Kidney (tissue), 13 donors: ENCODE measurements at regions not wholly inside any gene's neighbourhood (a gene's known extent, or its start where the extent isn't known, plus 50 kb on each side); places are given as distances from the start of the nearest gene placed in this dataset.

Source experiments
- DNase-seq, 5 donors: peaks; one replicate each; pipeline ENCODE4 v3.0.0-alpha.2; 2013 to 2020
- FAIRE-seq: peaks from 2 replicates; lab custom pipeline; 2012; peaks lifted over from hg19 to GRCh38; lab: Jason Lieb, UNC
- H3K27ac ChIP-seq, 2 donors: one replicate each; pipeline ENCODE4 v1.7.0; 2013; ENCODE audit warnings: low read depth in 2 of 2, low read length in 2 of 2, inconsistent platforms in 1 of 2
- H3K27me3 ChIP-seq: one replicate; pipeline ENCODE4 v1.7.1; 2013; ENCODE audit warnings: low read length, inconsistent platforms; ENCODE audit not compliant: control insufficient read depth, insufficient read depth
- H3K36me3 ChIP-seq, 3 donors: one replicate each; pipeline versions ENCODE4 v1.7.0 to v1.7.1; 2013; ENCODE audit warnings: low read length in 3 of 3, control low read depth in 1 of 3, inconsistent platforms in 1 of 3; ENCODE audit not compliant: insufficient read depth in 3 of 3, control insufficient read depth in 2 of 3
- H3K4me1 ChIP-seq, 3 donors: one replicate each; pipeline versions ENCODE4 v1.7.0 to v1.7.1; 2013; ENCODE audit warnings: low read length in 3 of 3, inconsistent platforms in 1 of 3, low read depth in 1 of 3; ENCODE audit not compliant: control insufficient read depth in 2 of 3, insufficient read depth in 2 of 3
- H3K4me3 ChIP-seq, 3 donors: one replicate each; pipeline versions ENCODE4 v1.7.0 to v1.8.1; 2013; ENCODE audit warnings: low read length in 3 of 3, control low read depth in 1 of 3, inconsistent platforms in 1 of 3
- H3K9ac ChIP-seq, 3 donors: one replicate each; pipeline versions ENCODE4 v1.7.0 to v1.7.1; 2013; ENCODE audit warnings: low read length in 3 of 3, control low read depth in 1 of 3, inconsistent platforms in 1 of 3
- H3K9me3 ChIP-seq, 3 donors: one replicate each; pipeline versions ENCODE4 v1.7.0 to v1.7.1; 2013; ENCODE audit warnings: low read length in 3 of 3, control low read depth in 1 of 3, inconsistent platforms in 1 of 3; ENCODE audit not compliant: control insufficient read depth in 2 of 3, insufficient read depth in 1 of 3
- intact Hi-C: fragments of 100-400 bp; cut with DNase I; formaldehyde crosslinking; loops from one replicate; pipeline ENCODE4 v1.11.1; 2022
- TF ChIP-seq, protein P1 (sequence below): IDR thresholded peaks from 3 replicates; pipeline ENCODE4 v1.5.1; 2012; ENCODE audit warnings: mild to moderate bottlenecking, moderate library complexity, borderline replicate concordance; ENCODE audit not compliant: insufficient read depth; ENCODE audit errors: extremely low read depth
- donor health status: control.
- donor health status: control.
- donor health status: control.
- donor health status: control.
- donor health status: control.
- donor health status: DM: yes; HTN: yes; CAD: no.
- donor health status: Normal renal cell carcinoma (clear cell type).

DNA sequence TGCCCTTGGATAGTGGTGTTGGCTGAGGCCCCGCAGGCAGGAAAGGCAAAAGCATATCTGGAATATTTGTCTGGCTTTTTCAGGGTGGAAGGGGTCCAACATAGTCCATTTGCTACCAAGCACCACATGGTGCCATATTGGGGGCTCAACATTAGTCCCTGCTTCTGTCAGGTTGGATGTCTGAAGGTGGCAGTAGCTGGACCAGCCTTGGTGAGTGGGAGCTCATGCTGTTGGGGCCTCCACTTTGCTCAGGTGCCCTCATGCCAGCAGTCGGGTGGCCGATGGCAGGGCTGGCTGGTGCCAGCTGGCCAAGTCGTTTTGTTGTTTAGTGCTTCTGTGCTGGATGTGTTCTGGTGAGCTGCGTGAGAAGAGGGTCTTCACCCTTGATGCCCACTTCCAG is 135.3 kb downstream of the PAPOLA start:
- Histone ChIP-seq H3K27ac (no peak overlapping the region), H3K27me3 (no peaks in the 10 kb centered on the region), H3K9ac (no peak overlapping the region), H3K9me3 (no peaks in the 10 kb centered on the region), H3K36me3 (no peaks in the 10 kb centered on the region), H3K4me1 (no peaks in the 10 kb centered on the region), H3K4me3 (no peak overlapping the region)
- TF ChIP-seq, protein P1, sequence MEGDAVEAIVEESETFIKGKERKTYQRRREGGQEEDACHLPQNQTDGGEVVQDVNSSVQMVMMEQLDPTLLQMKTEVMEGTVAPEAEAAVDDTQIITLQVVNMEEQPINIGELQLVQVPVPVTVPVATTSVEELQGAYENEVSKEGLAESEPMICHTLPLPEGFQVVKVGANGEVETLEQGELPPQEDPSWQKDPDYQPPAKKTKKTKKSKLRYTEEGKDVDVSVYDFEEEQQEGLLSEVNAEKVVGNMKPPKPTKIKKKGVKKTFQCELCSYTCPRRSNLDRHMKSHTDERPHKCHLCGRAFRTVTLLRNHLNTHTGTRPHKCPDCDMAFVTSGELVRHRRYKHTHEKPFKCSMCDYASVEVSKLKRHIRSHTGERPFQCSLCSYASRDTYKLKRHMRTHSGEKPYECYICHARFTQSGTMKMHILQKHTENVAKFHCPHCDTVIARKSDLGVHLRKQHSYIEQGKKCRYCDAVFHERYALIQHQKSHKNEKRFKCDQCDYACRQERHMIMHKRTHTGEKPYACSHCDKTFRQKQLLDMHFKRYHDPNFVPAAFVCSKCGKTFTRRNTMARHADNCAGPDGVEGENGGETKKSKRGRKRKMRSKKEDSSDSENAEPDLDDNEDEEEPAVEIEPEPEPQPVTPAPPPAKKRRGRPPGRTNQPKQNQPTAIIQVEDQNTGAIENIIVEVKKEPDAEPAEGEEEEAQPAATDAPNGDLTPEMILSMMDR: no peak
- DNase-seq (no peak), FAIRE-seq (no peak)
- intact Hi-C loops: no loop called here

DNA sequence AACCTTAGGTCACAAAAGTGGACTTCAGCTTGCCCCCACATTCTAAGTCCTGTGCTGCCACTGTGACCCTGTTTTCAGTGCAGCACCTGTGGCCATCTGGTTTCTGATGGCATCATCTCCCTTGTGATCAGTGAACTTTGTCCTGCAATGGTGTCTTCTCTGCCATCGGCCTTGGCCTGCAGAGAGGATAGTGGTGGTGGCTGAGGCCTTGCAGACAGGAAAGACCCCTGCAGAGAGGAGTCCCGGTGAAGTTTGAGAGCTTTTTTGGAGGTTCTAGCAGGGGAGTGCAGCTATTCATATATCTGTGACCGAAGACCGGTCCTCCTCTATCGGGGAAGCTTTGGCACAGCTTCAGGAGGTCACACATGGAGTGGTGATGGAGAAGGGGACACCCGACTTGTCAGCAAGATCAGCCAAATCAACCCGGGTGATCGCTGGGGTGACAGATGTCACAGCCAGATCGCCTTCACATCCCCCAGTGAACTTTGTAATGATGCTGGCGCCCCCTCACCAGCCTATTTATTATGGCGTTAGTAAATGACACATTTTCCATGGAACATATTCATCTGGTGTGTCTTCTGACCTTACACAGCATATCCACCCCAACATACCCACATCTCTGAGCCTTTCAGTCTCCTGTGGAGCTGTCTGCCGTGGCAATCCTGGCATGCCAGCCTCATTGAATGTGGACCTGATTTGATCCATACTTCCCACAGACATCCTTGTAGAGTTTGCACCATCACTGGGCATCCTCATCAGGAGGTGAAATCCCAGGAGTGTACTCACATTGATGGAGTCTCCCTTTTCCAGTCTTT is 136.1 kb downstream of the PAPOLA start:
- no peaks in the 10 kb centered on the region for H3K27me3 ChIP-seq
- H3K4me3 ChIP-seq: no peak overlapping the region
- TF ChIP-seq, protein P1: no peak
- no peak overlapping the region for H3K27ac ChIP-seq
- H3K36me3 ChIP-seq: no peaks in the 10 kb centered on the region
- intact Hi-C loops: no loop called here
- DNase-seq: no peak
- H3K4me1 ChIP-seq: no peaks in the 10 kb centered on the region
- no peaks in the 10 kb centered on the region for H3K9me3 ChIP-seq
- no peak overlapping the region for H3K9ac ChIP-seq
- no peak for FAIRE-seq

DNA sequence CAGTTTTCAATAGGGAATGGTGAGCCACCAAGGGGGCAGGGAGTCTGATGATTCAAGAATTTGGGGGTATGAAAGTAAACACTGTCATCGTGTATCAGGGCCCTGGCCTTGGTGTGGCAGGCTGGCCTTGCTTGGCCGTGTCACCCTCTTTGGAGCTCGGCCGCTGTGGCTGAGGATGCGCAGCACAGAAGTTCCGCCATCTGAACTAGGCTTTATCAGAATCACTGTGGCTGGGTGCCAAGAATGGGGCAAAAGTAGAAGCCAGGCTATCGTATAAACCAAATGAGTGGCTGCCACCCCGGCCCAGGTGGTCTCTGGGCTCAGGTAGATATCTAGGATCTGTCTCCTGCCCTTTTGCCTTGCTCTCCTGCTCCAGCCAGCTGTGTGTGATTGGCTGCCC is 137.4 kb downstream of the PAPOLA start:
- no peak overlapping the region for H3K27ac ChIP-seq
- intact Hi-C loops: no loop called here
- no peak overlapping the region for H3K4me3 ChIP-seq
- TF ChIP-seq, protein P1: no peak
- H3K9ac ChIP-seq: no peak overlapping the region
- DNase-seq (no peak), FAIRE-seq (no peak)
- H3K9me3 ChIP-seq: no peaks in the 10 kb centered on the region
- no peaks in the 10 kb centered on the region for H3K27me3 ChIP-seq
- no peaks in the 10 kb centered on the region for H3K4me1 ChIP-seq
- no peaks in the 10 kb centered on the region for H3K36me3 ChIP-seq
